Esophagus muscularis mucosa (tissue), 4 donors: ENCODE measurements at regions not wholly inside any gene's neighbourhood (a gene's known extent, or its start where the extent isn't known, plus 50 kb on each side); places are given as distances from the start of the nearest gene placed in this dataset.

ENCODE experiments used
- DNase-seq: peaks from one replicate; pipeline ENCODE4 v3.0.0-alpha.2; 2017; ENCODE audit errors: extremely low spot score
- H3K27ac ChIP-seq, 4 donors: fragments of 200-600 bp; sonication (generic); replicated peaks in 1 of 4; 1 replicate in 3 of 4; 2 replicates in 1 of 4; pipeline ENCODE4 v1.5.1; 2016 to 2019; ENCODE audit warnings: mild to moderate bottlenecking in 1 of 4
- H3K27me3 ChIP-seq, 4 donors: fragments of 200-600 bp; sonication (generic); one replicate each; pipeline versions ENCODE4 v1.5.1 to v1.6.0; 2016 to 2019
- H3K36me3 ChIP-seq, 4 donors: fragments of 200-600 bp; sonication (generic); one replicate each; pipeline ENCODE4 v1.5.1; 2016 to 2019
- H3K4me1 ChIP-seq, 4 donors: fragments of 200-600 bp; sonication (generic); one replicate each; pipeline ENCODE4 v1.5.1; 2016 to 2019
- H3K4me3 ChIP-seq, 4 donors: fragments of 200-600 bp; sonication (generic); 1 replicate in 2 of 4; 2 replicates in 2 of 4; pipeline ENCODE4 v1.5.1; 2016 to 2019; ENCODE audit warnings: mild to moderate bottlenecking in 4 of 4, moderate library complexity in 1 of 4
- H3K9me3 ChIP-seq, 4 donors: fragments of 200-600 bp; sonication (generic); 1 replicate in 3 of 4; 2 replicates in 1 of 4; pipeline ENCODE4 v1.5.1; 2016 to 2019
- EP300 ChIP-seq: sonication (generic); formaldehyde crosslinking; IDR thresholded peaks from one replicate; pipeline ENCODE4 v1.6.1; 2017; ENCODE audit warnings: antibody characterized with exemption
- POLR2A ChIP-seq: fragments of 450-650 bp; IDR thresholded peaks from one replicate; pipeline ENCODE4 v1.6.1; 2017; ENCODE audit warnings: antibody characterized with exemption, moderate library complexity, mild to moderate bottlenecking, low read depth
- POLR2AphosphoS5 ChIP-seq, 2 donors: sonication (generic); formaldehyde crosslinking; IDR thresholded peaks; one replicate each; pipeline ENCODE4 v1.6.1; 2017; ENCODE audit warnings: antibody characterized with exemption in 2 of 2
- whole genome bisulfite sequencing: methylation state at CpG from one replicate; pipeline ENCODE4 v1.1.5; 2018; 5-methylcytosine and 5-hydroxymethylcytosine counted together
- intact Hi-C: fragments of 100-400 bp; cut with DNase I; formaldehyde crosslinking; loops from one replicate; pipeline ENCODE4 v1.15.1; 2023
- TF ChIP-seq, protein P1 (sequence below), 3 experiments: fragments of 200-600 bp in 2 of 3; fragments of 450-650 bp in 1 of 3; sonication (generic) in 2 of 3; IDR thresholded peaks; one replicate each; pipeline ENCODE4 v1.5.1; 2017 to 2019; ENCODE audit warnings: antibody characterized with exemption in 3 of 3, mild to moderate bottlenecking in 2 of 3, moderate library complexity in 1 of 3

DNA sequence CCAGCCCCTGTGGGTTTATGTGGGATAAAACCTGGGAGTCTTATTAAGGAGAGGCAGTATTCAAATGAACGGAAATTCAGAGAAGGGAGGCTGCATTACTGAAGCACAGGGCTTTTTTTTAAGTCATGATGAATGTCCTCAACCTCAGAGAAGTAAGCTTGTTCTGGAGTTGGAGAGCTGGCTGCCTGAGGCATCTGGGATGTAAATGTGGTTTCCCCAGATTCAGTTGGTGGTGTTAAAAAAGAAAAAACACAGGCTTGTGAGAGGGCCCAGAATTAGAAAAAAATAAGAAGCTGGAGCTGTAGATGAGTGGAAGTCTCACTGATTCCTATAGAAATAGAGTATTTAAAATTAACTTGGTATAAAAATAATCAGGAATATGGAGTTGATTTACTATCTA is 64.0 kb upstream of the GPR12 start:
- DNase-seq: no peak
- H3K36me3 ChIP-seq: no peaks in the 10 kb centered on the region
- 67% methylated on average over 1 of the region's 1 CpG for WGBS
- no peak overlapping the region for H3K27ac ChIP-seq
- no peaks in the 10 kb centered on the region for H3K4me1 ChIP-seq
- TF ChIP-seq POLR2A: no peak
- TF ChIP-seq, protein P1, sequence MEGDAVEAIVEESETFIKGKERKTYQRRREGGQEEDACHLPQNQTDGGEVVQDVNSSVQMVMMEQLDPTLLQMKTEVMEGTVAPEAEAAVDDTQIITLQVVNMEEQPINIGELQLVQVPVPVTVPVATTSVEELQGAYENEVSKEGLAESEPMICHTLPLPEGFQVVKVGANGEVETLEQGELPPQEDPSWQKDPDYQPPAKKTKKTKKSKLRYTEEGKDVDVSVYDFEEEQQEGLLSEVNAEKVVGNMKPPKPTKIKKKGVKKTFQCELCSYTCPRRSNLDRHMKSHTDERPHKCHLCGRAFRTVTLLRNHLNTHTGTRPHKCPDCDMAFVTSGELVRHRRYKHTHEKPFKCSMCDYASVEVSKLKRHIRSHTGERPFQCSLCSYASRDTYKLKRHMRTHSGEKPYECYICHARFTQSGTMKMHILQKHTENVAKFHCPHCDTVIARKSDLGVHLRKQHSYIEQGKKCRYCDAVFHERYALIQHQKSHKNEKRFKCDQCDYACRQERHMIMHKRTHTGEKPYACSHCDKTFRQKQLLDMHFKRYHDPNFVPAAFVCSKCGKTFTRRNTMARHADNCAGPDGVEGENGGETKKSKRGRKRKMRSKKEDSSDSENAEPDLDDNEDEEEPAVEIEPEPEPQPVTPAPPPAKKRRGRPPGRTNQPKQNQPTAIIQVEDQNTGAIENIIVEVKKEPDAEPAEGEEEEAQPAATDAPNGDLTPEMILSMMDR (IDR thresholded peaks at IDR 0.05): no peak
- TF ChIP-seq EP300: no peak
- no peak for TF ChIP-seq POLR2AphosphoS5 (IDR thresholded peaks at IDR 0.05)
- intact Hi-C loops: no loop called here
- no peaks in the 10 kb centered on the region for H3K27me3 ChIP-seq
- H3K4me3 ChIP-seq: no peak overlapping the region
- no peaks in the 10 kb centered on the region for H3K9me3 ChIP-seq

DNA sequence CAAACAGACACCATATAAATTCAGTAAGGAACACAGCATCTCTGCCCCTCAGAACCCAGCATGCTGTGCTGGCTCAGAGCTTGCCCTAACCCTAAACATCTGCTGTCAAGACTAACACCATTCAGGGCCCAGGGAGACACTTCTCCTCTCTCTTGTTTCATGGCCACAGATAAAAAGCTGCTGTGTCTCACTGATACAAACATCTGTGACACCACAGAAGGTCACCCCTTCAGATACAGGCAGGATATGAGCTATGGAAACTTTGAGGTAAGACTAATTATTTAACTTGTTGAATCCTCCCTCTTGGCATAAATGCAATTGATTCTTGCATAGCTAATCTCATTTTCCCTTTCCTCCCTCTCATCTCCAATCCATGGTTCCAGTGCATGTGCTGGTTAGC is 61.6 kb upstream of the GPR12 start:
- TF ChIP-seq POLR2AphosphoS5 (IDR thresholded peaks at IDR 0.05): no peak
- TF ChIP-seq, protein P1 (IDR thresholded peaks at IDR 0.05): no peak
- no peak for TF ChIP-seq EP300
- TF ChIP-seq POLR2A: no peak
- no peak overlapping the region for H3K4me3 ChIP-seq
- no peak overlapping the region for H3K27ac ChIP-seq
- H3K9me3 ChIP-seq: no peaks in the 10 kb centered on the region
- H3K36me3 ChIP-seq: no peaks in the 10 kb centered on the region
- intact Hi-C loops: no loop called here
- H3K27me3 ChIP-seq: no peaks in the 10 kb centered on the region
- H3K4me1 ChIP-seq: no peaks in the 10 kb centered on the region
- DNase-seq: no peak

DNA sequence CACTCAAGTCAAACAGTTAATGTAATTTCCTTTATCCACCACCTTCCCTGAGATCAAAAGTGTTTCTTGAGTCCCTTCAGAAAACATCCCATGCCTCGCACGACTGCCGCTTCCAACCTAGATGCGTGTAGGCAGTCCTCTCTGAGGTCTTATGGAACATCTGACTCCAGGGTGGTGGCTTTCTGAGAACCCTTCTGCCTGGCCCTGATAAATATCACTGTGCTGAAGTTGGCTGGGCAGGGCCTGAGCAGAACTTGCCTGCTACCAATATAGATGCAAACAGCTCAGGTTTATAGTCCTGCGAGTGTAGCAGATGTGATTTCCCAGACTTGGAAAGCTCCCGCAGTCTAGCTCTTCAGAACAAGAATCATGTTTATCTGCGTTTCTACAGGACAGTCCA is 61.1 kb upstream of the GPR12 start:
- Histone ChIP-seq H3K9me3 (no peaks in the 10 kb centered on the region), H3K4me3 (no peak overlapping the region), H3K4me1 (no peaks in the 10 kb centered on the region), H3K27ac (no peak overlapping the region), H3K27me3 (no peaks in the 10 kb centered on the region), H3K36me3 (no peaks in the 10 kb centered on the region)
- intact Hi-C loops: no loop called here
- DNase-seq: no peak
- TF ChIP-seq EP300 (no peak), POLR2AphosphoS5 (IDR thresholded peaks at IDR 0.05) (no peak), POLR2A (no peak)
- TF ChIP-seq, protein P1 (IDR thresholded peaks at IDR 0.05): no peak
- WGBS: 94% methylated on average over 7 of the region's 7 CpGs

DNA sequence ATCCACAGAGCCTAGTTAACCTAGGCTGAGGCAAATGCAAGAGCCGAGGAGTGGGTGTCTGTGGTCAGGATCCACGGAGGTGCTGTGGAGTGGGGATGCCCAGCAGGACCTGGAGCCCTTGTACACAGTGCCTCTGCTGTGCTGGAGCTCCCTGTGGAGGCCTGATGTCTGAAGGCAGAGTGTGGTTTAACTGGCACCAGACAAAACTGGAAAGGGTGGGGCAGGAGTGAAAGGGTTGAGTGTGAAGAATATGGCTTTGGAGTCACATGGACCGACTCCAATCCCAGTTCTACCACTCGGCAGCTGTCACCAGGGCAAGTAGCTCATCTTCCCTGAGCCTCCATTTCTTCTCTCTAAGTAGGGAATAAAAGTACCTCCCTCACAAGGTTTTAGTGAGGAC is 60.3 kb upstream of the GPR12 start:
- no peaks in the 10 kb centered on the region for H3K9me3 ChIP-seq
- no peak overlapping the region for H3K4me3 ChIP-seq
- no peaks in the 10 kb centered on the region for H3K27me3 ChIP-seq
- H3K4me1 ChIP-seq: no peaks in the 10 kb centered on the region
- 84% methylated on average over 4 of the region's 4 CpGs for WGBS
- intact Hi-C loops: no loop called here
- TF ChIP-seq POLR2A: no peak
- TF ChIP-seq, protein P1 (IDR thresholded peaks at IDR 0.05): no peak
- no peak for TF ChIP-seq EP300
- no peak for DNase-seq
- no peaks in the 10 kb centered on the region for H3K36me3 ChIP-seq
- no peak overlapping the region for H3K27ac ChIP-seq

DNA sequence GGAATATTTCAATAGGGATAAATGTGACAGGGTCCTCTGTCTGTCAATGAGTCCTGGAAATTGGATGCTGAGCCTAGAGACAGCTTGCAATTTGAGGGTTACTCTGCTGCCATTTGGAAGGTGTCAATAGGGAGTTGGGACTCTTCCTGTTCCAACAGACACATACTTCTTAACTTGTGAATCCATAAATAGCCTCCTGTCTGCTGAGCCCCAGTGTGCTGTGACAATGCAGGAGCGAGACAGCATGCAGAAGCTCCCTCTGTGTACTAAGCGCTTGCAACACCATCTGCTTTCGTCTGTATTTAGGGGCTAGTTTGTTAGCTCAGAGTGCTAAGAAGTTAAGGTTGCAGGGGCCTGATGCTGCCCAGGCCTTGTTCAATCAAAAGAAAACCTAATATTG is 58.5 kb upstream of the GPR12 start:
- intact Hi-C loops: no loop called here
- WGBS: 78% methylated on average over 3 of the region's 3 CpGs

More for the DNA sequence above, 58.5 kb upstream of the GPR12 start:
- no peak overlapping the region for H3K4me3 ChIP-seq
- no peaks in the 10 kb centered on the region for H3K4me1 ChIP-seq
- no peak for DNase-seq
- TF ChIP-seq, protein P1 (IDR thresholded peaks at IDR 0.05): no peak
- TF ChIP-seq POLR2AphosphoS5 (IDR thresholded peaks at IDR 0.05) (no peak), POLR2A (no peak), EP300 (no peak)
- no peaks in the 10 kb centered on the region for H3K36me3 ChIP-seq
- no peaks in the 10 kb centered on the region for H3K27me3 ChIP-seq
- H3K27ac ChIP-seq: no peak overlapping the region
- no peaks in the 10 kb centered on the region for H3K9me3 ChIP-seq
